PC-9 (cell line): ENCODE measurements at regions not wholly inside any gene's neighbourhood (a gene's known extent, or its start where the extent isn't known, plus 50 kb on each side); places are given as distances from the start of the nearest gene placed in this dataset.

ENCODE experiments used
- BruUV-seq: library from RNA; stranded (reverse); fragments of 400-500 nt; replicated peaks from 2 replicates; lab custom pipeline; 2021; lab: Mats Ljungman, UMichigan
- CTCF ChIA-PET: fragments of 300-600 bp; sonication (Branson Sonifier 250); formaldehyde crosslinking; loops from one replicate; lab custom pipeline; 2022; ENCODE audit warnings: antibody characterized with exemption; lab: Charles Lee
- POLR2A ChIA-PET: fragments of 300-600 bp; sonication (Branson Sonifier 250); formaldehyde crosslinking; loops from one replicate; lab custom pipeline; 2022; ENCODE audit warnings: antibody characterized with exemption; ENCODE audit not compliant: unreplicated experiment; lab: Charles Lee
- DNase-seq, 2 experiments: peaks; one replicate each; pipeline versions ENCODE4 v3.0.0 to v3.0.0-alpha.2; 2015 to 2022; ENCODE audit warnings: mixed read lengths in 1 of 2
- H2AFZ ChIP-seq: fragments of 200-600 bp; sonication (generic); 2 replicates; pipeline ENCODE4 v1.8.1; 2017; ENCODE audit warnings: antibody characterized with exemption
- H3F3A ChIP-seq: fragments of 200-600 bp; sonication (generic); 2 replicates; pipeline ENCODE4 v1.8.1; 2017; ENCODE audit warnings: antibody characterized with exemption, mild to moderate bottlenecking, low read depth; ENCODE audit not compliant: insufficient read depth
- H3K27ac ChIP-seq: fragments of 200-600 bp; sonication (generic); 2 replicates; pipeline ENCODE4 v1.6.1; 2016; ENCODE audit warnings: mixed run types
- H3K27me3 ChIP-seq: fragments of 200-600 bp; sonication (generic); 2 replicates; pipeline ENCODE4 v1.6.1; 2016; ENCODE audit warnings: low read depth, mixed run types; ENCODE audit not compliant: insufficient read depth
- H3K36me3 ChIP-seq: fragments of 200-600 bp; sonication (generic); 2 replicates; pipeline ENCODE4 v1.6.1; 2016; ENCODE audit warnings: low read depth, mixed run types
- H3K4me1 ChIP-seq: fragments of 200-600 bp; sonication (generic); replicated peaks from 2 replicates; pipeline ENCODE4 v1.6.1; 2016; ENCODE audit warnings: mixed run types; ENCODE audit not compliant: insufficient read depth
- H3K4me2 ChIP-seq: fragments of 200-600 bp; sonication (generic); 2 replicates; pipeline ENCODE4 v1.6.1; 2017; ENCODE audit warnings: mixed run types
- H3K4me3 ChIP-seq: fragments of 200-600 bp; sonication (generic); 2 replicates; pipeline ENCODE4 v1.6.1; 2016; ENCODE audit warnings: mixed run types
- H3K79me2 ChIP-seq: fragments of 200-600 bp; sonication (generic); 2 replicates; pipeline ENCODE4 v1.6.1; 2017; ENCODE audit warnings: low read depth, mixed run types
- H3K9me2 ChIP-seq: fragments of 200-600 bp; sonication (generic); 2 replicates; pipeline ENCODE4 v1.8.1; 2017; ENCODE audit warnings: mild to moderate bottlenecking; ENCODE audit not compliant: insufficient read depth
- H3K9me3 ChIP-seq: fragments of 200-600 bp; sonication (generic); 2 replicates; pipeline ENCODE4 v1.8.1; 2016; ENCODE audit warnings: low read depth; ENCODE audit not compliant: insufficient read depth
- H4K20me1 ChIP-seq: fragments of 200-600 bp; sonication (generic); 2 replicates; pipeline ENCODE4 v1.8.1; 2017; ENCODE audit not compliant: insufficient read depth
- CTCF ChIP-seq: fragments of 200-600 bp; sonication (generic); conservative IDR thresholded peaks from 2 replicates; pipeline ENCODE4 v1.6.1; 2017; ENCODE audit warnings: mixed run types, antibody characterized with exemption, mild to moderate bottlenecking, moderate library complexity
- EZH2 ChIP-seq: fragments of 200-600 bp; sonication (generic); IDR thresholded peaks from 2 replicates; pipeline ENCODE4 v1.8.0; 2017; ENCODE audit warnings: antibody characterized with exemption, low read depth
- intact Hi-C: fragments of 100-400 bp; cut with micrococcal nuclease; formaldehyde crosslinking; loops from one replicate; pipeline ENCODE4 v1.10.0; 2022; ENCODE audit not compliant: unreplicated experiment

- no peak for DNase-seq
- Histone ChIP-seq H3K9me2 (no peaks in the 10 kb centered on the region), H3K4me3 (no peak overlapping the region), H2AFZ (no peak overlapping the region), H3K9me3 (no peaks in the 10 kb centered on the region), H3K27ac (no peak overlapping the region), H3K79me2 (no peaks in the 10 kb centered on the region), H3K4me2 (no peak overlapping the region), H4K20me1 (no peaks in the 10 kb centered on the region), H3F3A (no peaks in the 10 kb centered on the region), H3K4me1 (no peaks in the 10 kb centered on the region), H3K27me3 (no peaks in the 10 kb centered on the region), H3K36me3 (no peaks in the 10 kb centered on the region)
- TF ChIP-seq CTCF (no peak), EZH2 (no peak)
- intact Hi-C loops, result no loop called here
- ChIA-PET CTCF (no interaction called here), POLR2A (no interaction called here)
- BruUV-seq, result no TSS peak
These were observed 193.7 kb upstream of the SPANXN4 start for GRCh38 chrX:142831961-142832530.

DNA sequence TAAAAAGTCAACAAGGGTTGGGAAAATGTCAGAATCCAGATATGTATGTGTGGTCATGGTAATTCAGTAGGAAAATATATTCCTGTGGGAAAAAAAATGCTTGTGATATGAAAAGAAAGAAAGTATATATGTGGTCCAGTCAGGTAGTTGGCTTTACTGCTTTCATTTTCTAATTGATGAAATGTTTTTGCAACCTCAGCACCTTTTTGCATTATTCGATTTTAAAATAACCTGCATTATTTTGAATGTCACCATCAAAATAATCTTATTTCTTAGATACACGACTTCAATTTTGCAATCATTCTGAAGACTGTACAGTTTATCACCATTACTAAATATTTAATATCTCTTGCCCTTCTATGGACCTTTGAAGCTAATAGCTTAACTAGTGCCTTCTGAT, 170.8 kb upstream of the SPANXN4 start:
- Histone ChIP-seq H3F3A (no peaks in the 10 kb centered on the region), H2AFZ (no peak overlapping the region), H3K4me3 (no peak overlapping the region), H3K79me2 (no peaks in the 10 kb centered on the region), H3K9me3 (no peaks in the 10 kb centered on the region), H3K36me3 (no peaks in the 10 kb centered on the region), H3K4me1 (no peaks in the 10 kb centered on the region), H4K20me1 (no peaks in the 10 kb centered on the region), H3K9me2 (no peaks in the 10 kb centered on the region), H3K27ac (no peak overlapping the region), H3K4me2 (no peak overlapping the region), H3K27me3 (no peaks in the 10 kb centered on the region)
- intact Hi-C loops, result no loop called here
- ChIA-PET POLR2A (no interaction called here), CTCF (no interaction called here)
- TF ChIP-seq EZH2 (no peak), CTCF (no peak)
- no TSS peak for BruUV-seq
- no peak for DNase-seq

- Histone ChIP-seq H3K27ac (no peak overlapping the region), H3K4me1 (no peaks in the 10 kb centered on the region), H3K36me3 (no peaks in the 10 kb centered on the region), H3K4me2 (no peak overlapping the region), H3K27me3 (no peaks in the 10 kb centered on the region), H3K9me3 (no peaks in the 10 kb centered on the region), H3K4me3 (no peak overlapping the region), H3F3A (no peaks in the 10 kb centered on the region), H3K9me2 (no peaks in the 10 kb centered on the region), H3K79me2 (no peaks in the 10 kb centered on the region), H4K20me1 (no peaks in the 10 kb centered on the region), H2AFZ (no peak overlapping the region)
- TF ChIP-seq CTCF (no peak), EZH2 (no peak)
- intact Hi-C loops, result no loop called here
- ChIA-PET CTCF (no interaction called here), POLR2A (no interaction called here)
- BruUV-seq, result no TSS peak
- no peak for DNase-seq
These were observed 164.8 kb upstream of the SPANXN4 start for GRCh38 chrX:142860944-142861343.
